Keratinocyte (primary cell): ENCODE measurements at regions not wholly inside any gene's neighbourhood (a gene's known extent, or its start where the extent isn't known, plus 50 kb on each side); places are given as distances from the start of the nearest gene placed in this dataset.

Experiments used
- DNase-seq: peaks from one replicate; pipeline ENCODE4 v3.0.0-alpha.2; 2011; ENCODE audit warnings: low read depth, missing footprints, low spot score
- FAIRE-seq: peaks from 2 replicates; lab custom pipeline; 2011; peaks lifted over from hg19 to GRCh38; lab: Jason Lieb, UNC
- H2AFZ ChIP-seq: 2 replicates; pipeline ENCODE4 v1.6.0; 2012; ENCODE audit warnings: low read length, control low read depth, inconsistent platforms; ENCODE audit not compliant: control insufficient read depth
- H3K27ac ChIP-seq: 2 replicates; pipeline ENCODE4 v1.5.1; 2011; ENCODE audit warnings: low read length; ENCODE audit not compliant: control insufficient read depth, insufficient read depth
- H3K27me3 ChIP-seq: 3 replicates; pipeline ENCODE4 v1.6.0; 2011; ENCODE audit warnings: low read length; ENCODE audit not compliant: control insufficient read depth, insufficient read depth; ENCODE audit errors: extremely low read depth
- H3K36me3 ChIP-seq, 2 experiments: 2 replicates in 1 of 2; 3 replicates in 1 of 2; pipeline ENCODE4 v1.5.1; 2011; ENCODE audit warnings: low read length in 2 of 2, mild to moderate bottlenecking in 1 of 2; ENCODE audit not compliant: control insufficient read depth in 2 of 2, insufficient read depth in 2 of 2; ENCODE audit errors: extremely low read depth in 1 of 2
- H3K4me1 ChIP-seq: 3 replicates; pipeline ENCODE4 v1.5.1; 2011; ENCODE audit warnings: low read length; ENCODE audit not compliant: control insufficient read depth, insufficient read depth; ENCODE audit errors: extremely low read depth
- H3K4me2 ChIP-seq: 3 replicates; pipeline ENCODE4 v1.6.0; 2011; ENCODE audit warnings: low read depth, low read length; ENCODE audit not compliant: control insufficient read depth, insufficient read depth; ENCODE audit errors: extremely low read depth
- H3K4me3 ChIP-seq, 3 experiments: fragments of 200-600 bp in 1 of 3; sonication (generic) in 1 of 3; 2 replicates in 2 of 3; 3 replicates in 1 of 3; pipeline ENCODE4 v1.5.1; 2011 to 2016; ENCODE audit warnings: low read length in 3 of 3, mild to moderate bottlenecking in 3 of 3, control low read depth in 2 of 3, inconsistent platforms in 1 of 3, low read depth in 1 of 3, mixed read lengths in 1 of 3, mixed run types in 1 of 3, moderate library complexity in 1 of 3; ENCODE audit not compliant: control insufficient read depth in 2 of 3, insufficient read depth in 2 of 3; ENCODE audit errors: extremely low read depth in 1 of 3
- H3K79me2 ChIP-seq: 2 replicates; pipeline ENCODE4 v1.6.0; 2012; ENCODE audit warnings: low read length; ENCODE audit not compliant: control insufficient read depth, insufficient read depth
- H3K9ac ChIP-seq: 3 replicates; pipeline ENCODE4 v1.6.0; 2011; ENCODE audit warnings: low read length; ENCODE audit not compliant: control insufficient read depth, insufficient read depth; ENCODE audit errors: extremely low read depth
- H3K9me1 ChIP-seq: 3 replicates; pipeline ENCODE4 v1.6.0; 2011; ENCODE audit warnings: low read length; ENCODE audit not compliant: control insufficient read depth, insufficient read depth; ENCODE audit errors: extremely low read depth
- H3K9me3 ChIP-seq: 2 replicates; pipeline ENCODE4 v1.5.1; 2012; ENCODE audit warnings: low read depth, low read length; ENCODE audit not compliant: control insufficient read depth
- H4K20me1 ChIP-seq: 3 replicates; pipeline ENCODE4 v1.6.0; 2011; ENCODE audit warnings: low read length; ENCODE audit not compliant: control insufficient read depth, insufficient read depth; ENCODE audit errors: extremely low read depth
- CTCF ChIP-seq, 3 experiments: IDR thresholded peaks in 1 of 3; conservative IDR thresholded peaks in 1 of 3; optimal IDR thresholded peaks in 1 of 3; 2 replicates in 2 of 3; 3 replicates in 1 of 3; pipeline versions ENCODE3 to v1.5.1; 2011; ENCODE audit warnings: low read length in 3 of 3, mild to moderate bottlenecking in 3 of 3, moderate library complexity in 2 of 3, control low read depth in 1 of 3, inconsistent platforms in 1 of 3; ENCODE audit not compliant: insufficient read depth in 2 of 3; ENCODE audit errors: extremely low read depth in 1 of 3
- EZH2 ChIP-seq: IDR thresholded peaks from one replicate; pipeline ENCODE4 v1.6.1; 2012; ENCODE audit warnings: inconsistent platforms, mild to moderate bottlenecking, low read length, moderate library complexity
- dilution Hi-C: fragments of 300-500 bp; cut with MboI; formaldehyde crosslinking; loops from one replicate; pipeline ENCODE4 v1.7.0; 2020; ENCODE audit warnings: low sequenced_read_pairs; ENCODE audit not compliant: extremely low pct_ligation_motif_present

GRCh38 chr6:28661097-28661713, 135.5 kb downstream of the GPX5 start:
- dilution Hi-C loops = no loop called here
- no peaks in the 10 kb centered on the region for H3K79me2 ChIP-seq
- no peaks in the 10 kb centered on the region for H3K9me1 ChIP-seq
- no peaks in the 10 kb centered on the region for H3K36me3 ChIP-seq
- H3K4me2 ChIP-seq = no peak overlapping the region
- DNase-seq = no peak
- TF ChIP-seq EZH2 = no peak
- TF ChIP-seq CTCF (optimal IDR thresholded peaks at IDR 0.05 in 1 of 3, IDR thresholded peaks at IDR 0.05 in 1 of 3, conservative IDR thresholded peaks at IDR 0.05 in 1 of 3; ENCODE audit: extremely low read depth in 1 of 3, insufficient read depth in 2 of 3, low read length in 3 of 3) = no peak
- H3K9ac ChIP-seq = no peak overlapping the region
- H3K27ac ChIP-seq = no peak overlapping the region
- no peaks in the 10 kb centered on the region for H4K20me1 ChIP-seq
- no peak for FAIRE-seq
- no peak overlapping the region for H2AFZ ChIP-seq
- peaks cover 16% of the 10 kb centered on the region for H3K27me3 ChIP-seq
- peaks cover 9% of the 10 kb centered on the region for H3K4me1 ChIP-seq
- no peak overlapping the region for H3K4me3 ChIP-seq
- no peaks in the 10 kb centered on the region for H3K9me3 ChIP-seq

- H3K4me1 ChIP-seq = no peaks in the 10 kb centered on the region
- no peak overlapping the region for H3K4me2 ChIP-seq
- H3K9me1 ChIP-seq = no peaks in the 10 kb centered on the region
- H3K27ac ChIP-seq = no peak overlapping the region
- H3K9me3 ChIP-seq = no peaks in the 10 kb centered on the region
- FAIRE-seq = no peak
- no peak for DNase-seq
- no peaks in the 10 kb centered on the region for H4K20me1 ChIP-seq
- no peak overlapping the region for H3K9ac ChIP-seq
- dilution Hi-C loops = no loop called here
- H3K79me2 ChIP-seq = no peaks in the 10 kb centered on the region
- TF ChIP-seq CTCF (optimal IDR thresholded peaks at IDR 0.05 in 1 of 3, IDR thresholded peaks at IDR 0.05 in 1 of 3, conservative IDR thresholded peaks at IDR 0.05 in 1 of 3; ENCODE audit: extremely low read depth in 1 of 3, insufficient read depth in 2 of 3, low read length in 3 of 3) = no peak
- TF ChIP-seq EZH2 = no peak
- no peak overlapping the region for H3K4me3 ChIP-seq
- H3K36me3 ChIP-seq = no peaks in the 10 kb centered on the region
- H2AFZ ChIP-seq = no peak overlapping the region
- no peaks in the 10 kb centered on the region for H3K27me3 ChIP-seq
These were observed 139.3 kb downstream of the GPX5 start for GRCh38 chr6:28664870-28665396.
